HCT116 (cell line): ENCODE measurements at regions not wholly inside any gene's neighbourhood (a gene's known extent, or its start where the extent isn't known, plus 50 kb on each side); places are given as distances from the start of the nearest gene placed in this dataset.

ENCODE experiments used
- ATAC-seq: fragments of 200-7000 bp; cut with Tn5 transposase; 2 replicates; pipeline ENCODE4 v1.9.1; 2020; ENCODE audit warnings: mild to moderate bottlenecking, moderate library complexity
- BruUV-seq: library from RNA; stranded (reverse); fragments of 400-500 nt; replicated peaks from 2 replicates; lab custom pipeline; 2021; lab: Mats Ljungman, UMichigan
- CTCF ChIA-PET: fragments of 300-600 bp; sonication (Branson Sonifier 250); formaldehyde crosslinking; loops from one replicate; lab custom pipeline; 2021; ENCODE audit warnings: antibody characterized with exemption; lab: Charles Lee
- POLR2A ChIA-PET: fragments of 300-600, 350-600 bp; sonication (Branson Sonifier 250); formaldehyde crosslinking; loops from one replicate; lab custom pipeline; 2021; ENCODE audit warnings: antibody characterized with exemption; lab: Charles Lee
- RAD21 ChIA-PET, 2 experiments: fragments of 300-600 bp; sonication (Branson Sonifier 250); formaldehyde crosslinking; loops; one replicate each; lab custom pipeline; 2023; ENCODE audit warnings: low total read pairs in 2 of 2; ENCODE audit not compliant: uncharacterized antibody in 2 of 2, unreplicated experiment in 2 of 2, low non-redundant PET in 1 of 2; lab: Charles Lee
- DNase-seq: peaks from one replicate; pipeline ENCODE4 v3.0.0-alpha.2; 2010; ENCODE audit warnings: low read depth, low spot score
- H2AFZ ChIP-seq: fragments of 200-600 bp; shearing (Covaris generic), sonication (generic); 2 replicates; pipeline ENCODE4 v1.6.1; 2017; ENCODE audit warnings: low read depth, mixed run types, mixed read lengths, antibody characterized with exemption, low read length; ENCODE audit not compliant: poor library complexity, severe bottlenecking
- H3K27ac ChIP-seq: 2 replicates; pipeline ENCODE4 v1.5.1; 2012; ENCODE audit warnings: low read depth, low read length
- H3K27me3 ChIP-seq: fragments of 200-600 bp; sonication (generic); 2 replicates; pipeline ENCODE4 v1.6.1; 2016; ENCODE audit warnings: mixed run types, low read length, mixed read lengths; ENCODE audit not compliant: insufficient read depth
- H3K36me3 ChIP-seq, 2 experiments: fragments of 200-500 bp in 1 of 2; fragments of 200-600 bp in 1 of 2; sonication (Bioruptor generic) in 1 of 2; sonication (generic) in 1 of 2; 2 replicates each; pipeline versions ENCODE4 v1.5.1 to v1.6.1; 2014 to 2016; ENCODE audit warnings: low read length in 2 of 2, inconsistent platforms in 1 of 2, mixed read lengths in 1 of 2, mixed run types in 1 of 2; ENCODE audit not compliant: insufficient read depth in 2 of 2, control insufficient read depth in 1 of 2
- H3K4me1 ChIP-seq, 2 experiments: fragments of 200-600 bp in 1 of 2; sonication (generic) in 1 of 2; 2 replicates each; pipeline versions ENCODE4 v1.5.1 to v1.6.1; 2012 to 2017; ENCODE audit warnings: low read length in 2 of 2, inconsistent platforms in 1 of 2, mild to moderate bottlenecking in 1 of 2, mixed read lengths in 1 of 2, mixed run types in 1 of 2, moderate library complexity in 1 of 2; ENCODE audit not compliant: insufficient read depth in 2 of 2, control insufficient read depth in 1 of 2
- H3K4me2 ChIP-seq: fragments of 200-600 bp; sonication (generic); 2 replicates; pipeline ENCODE4 v1.6.1; 2017; ENCODE audit warnings: mixed run types, low read length, mixed read lengths
- H3K4me3 ChIP-seq, 2 experiments: fragments of 200-600 bp in 1 of 2; sonication (generic) in 1 of 2; replicated peaks in 1 of 2; 2 replicates each; pipeline ENCODE4 v1.5.1; 2011 to 2016; ENCODE audit warnings: low read length in 2 of 2, control low read depth in 1 of 2, low read depth in 1 of 2, mild to moderate bottlenecking in 1 of 2, mixed read lengths in 1 of 2, mixed run types in 1 of 2
- H3K79me2 ChIP-seq: fragments of 200-600 bp; sonication (generic); 2 replicates; pipeline ENCODE4 v1.6.1; 2017; ENCODE audit warnings: mild to moderate bottlenecking, mixed run types, low read length, moderate library complexity, mixed read lengths; ENCODE audit not compliant: insufficient read depth
- H3K9ac ChIP-seq: fragments of 200-600 bp; sonication (generic); 2 replicates; pipeline ENCODE4 v1.6.1; 2016; ENCODE audit warnings: low read length, mixed read lengths
- H3K9me2 ChIP-seq: fragments of 200-600 bp; sonication (generic), shearing (Covaris generic); 2 replicates; pipeline ENCODE4 v1.6.1; 2017; ENCODE audit warnings: mixed run types, mild to moderate bottlenecking, moderate library complexity; ENCODE audit not compliant: insufficient read depth
- H3K9me3 ChIP-seq, 2 experiments: fragments of 200-500 bp in 1 of 2; fragments of 200-600 bp in 1 of 2; sonication (Bioruptor generic) in 1 of 2; sonication (generic) in 1 of 2; 2 replicates each; pipeline ENCODE4 v1.6.1; 2014 to 2017; ENCODE audit warnings: low read length in 2 of 2, mixed read lengths in 2 of 2, inconsistent platforms in 1 of 2, low read depth in 1 of 2, mild to moderate bottlenecking in 1 of 2, mixed run types in 1 of 2, moderate library complexity in 1 of 2; ENCODE audit not compliant: control insufficient read depth in 1 of 2, insufficient read depth in 1 of 2
- H4K20me1 ChIP-seq: fragments of 200-600 bp; sonication (generic), shearing (Covaris generic); 2 replicates; pipeline ENCODE4 v1.6.1; 2017; ENCODE audit warnings: mixed run types, mild to moderate bottlenecking, moderate library complexity; ENCODE audit not compliant: insufficient read depth
- ATF3 ChIP-seq: IDR thresholded peaks from 2 replicates; pipeline ENCODE4 v1.6.1; 2012
- CBX3 ChIP-seq: IDR thresholded peaks from 2 replicates; pipeline ENCODE4 v1.6.1; 2012; ENCODE audit warnings: low read depth
- CEBPB ChIP-seq: IDR thresholded peaks from 2 replicates; pipeline ENCODE4 v1.6.1; 2012; ENCODE audit warnings: low read depth
- EGR1 ChIP-seq: IDR thresholded peaks from 2 replicates; pipeline ENCODE4 v1.6.1; 2012; ENCODE audit warnings: low read depth
- EZH2 ChIP-seq: fragments of 200-600 bp; sonication (generic); IDR thresholded peaks from 2 replicates; pipeline ENCODE4 v1.6.1; 2017; ENCODE audit warnings: antibody characterized with exemption, mixed run types
- EZH2phosphoT487 ChIP-seq: fragments of 200-600 bp; IDR thresholded peaks from 2 replicates; pipeline ENCODE4 v1.6.1; 2018; ENCODE audit warnings: antibody characterized with exemption, borderline replicate concordance
- FOSL1 ChIP-seq: IDR thresholded peaks from 2 replicates; pipeline ENCODE4 v1.6.1; 2012; ENCODE audit warnings: low read depth
- JUND ChIP-seq: IDR thresholded peaks from 2 replicates; pipeline ENCODE4 v1.6.1; 2012
- MAX ChIP-seq: IDR thresholded peaks from 2 replicates; pipeline ENCODE4 v1.6.1; 2012
- POLR2AphosphoS5 ChIP-seq: IDR thresholded peaks from 2 replicates; pipeline ENCODE4 v1.6.1; 2011; ENCODE audit warnings: mild to moderate bottlenecking, low read depth, low read length, moderate library complexity
- REST ChIP-seq: IDR thresholded peaks from 2 replicates; pipeline ENCODE4 v1.6.1; 2012; ENCODE audit warnings: low read depth
- SIN3A ChIP-seq: IDR thresholded peaks from 2 replicates; pipeline ENCODE4 v1.6.1; 2012; ENCODE audit warnings: low read depth
- TCF7L2 ChIP-seq: IDR thresholded peaks from 2 replicates; pipeline ENCODE4 v1.7.0; 2011; ENCODE audit warnings: borderline replicate concordance, inconsistent platforms; ENCODE audit not compliant: insufficient read depth, insufficient read length; ENCODE audit errors: extremely low read depth
- YY1 ChIP-seq: IDR thresholded peaks from 2 replicates; pipeline ENCODE4 v1.6.1; 2011; ENCODE audit warnings: low read length, low read depth, moderate library complexity, mild to moderate bottlenecking; ENCODE audit not compliant: insufficient replicate concordance; ENCODE audit errors: extremely low read depth
- ZBTB33 ChIP-seq: IDR thresholded peaks from 2 replicates; pipeline ENCODE4 v1.6.1; 2011; ENCODE audit warnings: mild to moderate bottlenecking, low read length, moderate library complexity; ENCODE audit not compliant: insufficient replicate concordance; ENCODE audit errors: extremely low read depth
- ZFX ChIP-seq: fragments of 450-650 bp; IDR thresholded peaks from 2 replicates; pipeline ENCODE4 v1.6.1; 2017
- ZNF274 ChIP-seq: fragments of 200-500 bp; sonication (Bioruptor generic); IDR thresholded peaks from 2 replicates; pipeline ENCODE4 v1.6.1; 2014; ENCODE audit warnings: mild to moderate bottlenecking, low read depth, low read length, inconsistent platforms
- intact Hi-C: fragments of 100-400 bp; cut with micrococcal nuclease; formaldehyde crosslinking; loops from 2 replicates; pipeline ENCODE4 v1.10.0; 2022

- no peaks in the 10 kb centered on the region for H3K79me2 ChIP-seq
- RAD21 ChIA-PET: no interaction called here
- no peaks in the 10 kb centered on the region for H3K4me1 ChIP-seq
- no TSS peak for BruUV-seq
- H3K9me2 ChIP-seq: no peaks in the 10 kb centered on the region
- no peak for DNase-seq
- H4K20me1 ChIP-seq: no peaks in the 10 kb centered on the region
- H2AFZ ChIP-seq: no peak overlapping the region
- no peaks in the 10 kb centered on the region for H3K27me3 ChIP-seq
- H3K36me3 ChIP-seq: no peaks in the 10 kb centered on the region
- H3K9me3 ChIP-seq: no peaks in the 10 kb centered on the region
- no peak for TF ChIP-seq ZNF274
- TF ChIP-seq MAX: no peak
- no peak for TF ChIP-seq EZH2
- no peak for ATAC-seq
- no peak overlapping the region for H3K4me3 ChIP-seq
- intact Hi-C loops: no loop called here
- CTCF ChIA-PET: no interaction called here
- H3K4me2 ChIP-seq: no peak overlapping the region
- no peak overlapping the region for H3K27ac ChIP-seq
- POLR2A ChIA-PET: no interaction called here
- H3K9ac ChIP-seq: no peak overlapping the region
Measured at GRCh38 chr5:58116346-58116745, 343.5 kb downstream of the PLK2 start.

- Histone ChIP-seq H3K27me3 (no peaks in the 10 kb centered on the region), H3K9me3 (no peaks in the 10 kb centered on the region), H3K4me1 (no peaks in the 10 kb centered on the region), H3K79me2 (no peaks in the 10 kb centered on the region), H3K36me3 (no peaks in the 10 kb centered on the region), H3K9ac (no peak overlapping the region), H2AFZ (no peak overlapping the region), H3K4me3 (no peak overlapping the region), H3K9me2 (no peaks in the 10 kb centered on the region), H3K4me2 (no peak overlapping the region), H4K20me1 (no peaks in the 10 kb centered on the region), H3K27ac (no peak overlapping the region)
- ATAC-seq: no peak
- intact Hi-C loops: no loop called here
- ChIA-PET CTCF (no interaction called here), RAD21 (no interaction called here), POLR2A (no interaction called here)
- no TSS peak for BruUV-seq
- TF ChIP-seq ZBTB33 (no peak), JUND (no peak), CEBPB (no peak), FOSL1 (no peak), YY1 (no peak), EZH2 (no peak), ZNF274 (no peak), POLR2AphosphoS5 (no peak), EZH2phosphoT487 (no peak), EGR1 (no peak), CBX3 (no peak), SIN3A (no peak), TCF7L2 (no peak), ATF3 (no peak), ZFX (no peak), REST (no peak)
- DNase-seq: no peak
Measured at GRCh38 chr5:58115811-58116210, 344.1 kb downstream of the PLK2 start.
